Activated naive CD4-positive, alpha-beta T cell treated with Interleukin-2 at 50 U/mL for 16 hours (primary cell): ENCODE measurements at regions not wholly inside any gene's neighbourhood (a gene's known extent, or its start where the extent isn't known, plus 50 kb on each side); places are given as distances from the start of the nearest gene placed in this dataset.

Experiments used
- DNase-seq: peaks from one replicate; pipeline ENCODE4 v3.0.0-alpha.2; 2020

DNA sequence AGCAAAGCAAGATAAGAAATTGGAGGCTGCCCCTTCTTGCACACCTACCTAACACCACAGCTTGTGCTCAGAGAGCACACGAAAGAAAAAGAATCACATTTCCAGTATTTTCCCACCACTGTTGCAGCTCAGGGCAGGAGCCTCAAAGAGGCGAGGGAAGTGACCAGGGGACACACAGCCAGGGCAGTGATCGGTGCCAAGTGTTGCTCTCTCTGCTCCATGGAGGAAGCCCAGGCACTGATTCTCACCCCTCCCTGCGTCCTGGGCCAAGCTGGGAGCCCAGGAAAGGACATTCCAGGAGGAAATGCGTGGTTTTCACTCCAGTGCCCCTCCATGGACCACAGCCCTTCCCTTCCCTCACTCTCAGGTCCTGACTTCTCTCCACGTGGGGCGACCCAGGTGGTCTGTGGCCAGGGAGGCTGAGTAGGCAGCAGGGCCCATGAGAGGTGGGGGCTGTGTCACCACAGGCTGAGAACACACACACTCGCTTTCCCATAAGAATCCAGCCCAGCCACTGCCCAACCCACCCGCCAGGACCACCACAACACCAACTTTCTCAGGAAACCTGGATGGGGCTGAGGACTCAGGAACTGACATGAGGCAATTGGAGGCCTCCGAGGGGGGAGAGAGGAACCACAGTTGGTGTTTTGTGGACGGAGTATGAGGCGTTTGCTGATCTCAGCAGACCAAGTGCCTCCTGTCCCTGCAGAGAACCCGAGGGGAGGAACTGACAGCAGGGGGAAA, 81.7 kb upstream of the MAFB start:
- no peak for DNase-seq

DNA sequence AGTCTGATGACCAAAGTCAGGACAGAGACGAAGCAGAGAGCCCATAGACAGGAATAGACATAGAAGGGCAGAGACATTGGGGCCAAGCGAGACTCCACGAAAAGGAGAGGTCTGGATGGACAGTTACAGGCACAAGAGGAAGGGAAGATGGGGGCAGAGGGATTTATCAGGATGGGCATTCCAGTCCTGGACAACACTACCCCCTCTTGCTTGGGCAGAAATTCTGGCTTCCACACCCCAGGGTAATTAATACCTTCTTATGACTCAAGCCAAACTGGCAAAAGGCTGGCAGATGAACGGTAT, 82.2 kb upstream of the MAFB start:
- DNase-seq, result no peak

DNA sequence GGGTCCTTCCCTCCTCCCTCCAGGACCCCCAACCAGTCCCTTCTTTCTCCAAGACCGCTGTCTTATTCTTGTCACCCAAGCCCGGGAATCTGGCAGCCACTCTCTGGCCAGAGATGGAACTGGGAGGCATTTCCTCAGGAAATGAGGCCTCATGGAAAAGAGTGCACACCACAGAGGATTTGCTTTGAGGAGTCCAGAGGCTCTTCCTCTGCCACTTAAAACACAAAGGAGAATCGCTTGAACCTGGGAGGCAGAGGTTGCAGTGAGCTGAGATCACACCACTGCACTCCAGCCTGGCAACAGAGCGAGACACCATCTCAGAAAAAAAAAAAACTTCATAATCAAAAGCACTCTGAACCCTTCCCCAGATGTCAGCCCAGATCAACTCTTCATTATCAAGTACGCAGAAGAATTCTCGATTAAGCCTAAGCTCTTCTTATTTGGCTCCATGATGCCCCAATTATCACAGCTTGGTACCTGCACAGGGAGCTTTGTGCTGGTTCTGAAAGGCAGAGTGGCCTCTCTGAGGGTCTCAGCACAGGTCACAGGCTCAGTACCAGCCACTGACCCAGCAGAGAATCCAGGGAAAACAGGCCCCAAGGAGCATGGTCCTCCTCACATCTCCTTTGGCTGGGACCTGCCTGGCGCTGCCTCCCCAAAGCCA, 82.9 kb upstream of the MAFB start:
- no peak for DNase-seq

DNA sequence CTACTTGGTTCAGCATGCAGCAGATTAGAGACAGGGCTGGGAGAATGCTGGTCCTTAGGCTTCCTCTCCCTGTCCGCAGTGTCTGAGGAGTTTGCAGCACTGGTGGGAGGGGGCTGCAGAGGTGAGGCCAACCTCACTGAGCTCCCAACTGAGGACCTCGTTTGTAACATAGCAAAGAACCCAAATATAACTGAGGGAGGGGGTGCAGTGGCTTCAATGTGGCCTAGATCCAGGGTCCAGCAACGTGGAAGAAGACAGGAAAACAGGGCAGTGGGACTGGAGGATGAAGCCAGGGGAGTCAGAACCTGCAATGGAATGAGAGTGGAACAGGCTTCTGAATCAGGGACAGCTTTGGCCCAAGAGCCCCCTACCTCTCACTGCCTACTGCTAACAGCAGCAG, 84.3 kb upstream of the MAFB start:
- DNase-seq, result no peak

- DNase-seq, result no peak
Observed at GRCh38 chr20:40774252-40774651, 85.2 kb upstream of the MAFB start.

DNA sequence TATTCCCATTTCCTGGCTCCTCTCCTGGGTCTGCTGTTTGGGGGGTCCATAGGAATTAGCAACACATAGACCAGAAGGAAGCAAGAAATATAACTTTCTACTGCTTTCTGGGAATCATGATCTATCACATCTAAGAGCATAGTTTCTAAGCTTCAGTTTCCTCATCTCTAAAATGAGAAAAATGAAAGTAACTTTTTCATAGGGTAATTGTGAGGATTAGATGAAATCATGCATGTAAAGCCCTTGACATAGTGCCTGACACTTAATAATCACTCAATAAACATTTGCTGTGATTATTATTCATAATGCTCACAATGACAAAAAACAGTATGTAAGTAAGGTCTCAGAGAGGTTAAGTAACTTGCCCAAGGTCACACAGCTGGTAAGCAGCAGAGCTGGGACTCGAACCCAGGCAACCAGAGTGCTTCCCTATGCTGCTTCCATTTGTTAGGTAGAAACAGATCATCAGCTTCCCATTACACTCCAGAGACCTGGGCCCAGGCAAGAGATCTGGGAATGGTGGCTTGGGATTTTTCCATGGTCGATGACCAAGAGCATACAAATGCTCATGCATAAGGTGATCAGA, 86.6 kb upstream of the MAFB start:
- no peak for DNase-seq

DNA sequence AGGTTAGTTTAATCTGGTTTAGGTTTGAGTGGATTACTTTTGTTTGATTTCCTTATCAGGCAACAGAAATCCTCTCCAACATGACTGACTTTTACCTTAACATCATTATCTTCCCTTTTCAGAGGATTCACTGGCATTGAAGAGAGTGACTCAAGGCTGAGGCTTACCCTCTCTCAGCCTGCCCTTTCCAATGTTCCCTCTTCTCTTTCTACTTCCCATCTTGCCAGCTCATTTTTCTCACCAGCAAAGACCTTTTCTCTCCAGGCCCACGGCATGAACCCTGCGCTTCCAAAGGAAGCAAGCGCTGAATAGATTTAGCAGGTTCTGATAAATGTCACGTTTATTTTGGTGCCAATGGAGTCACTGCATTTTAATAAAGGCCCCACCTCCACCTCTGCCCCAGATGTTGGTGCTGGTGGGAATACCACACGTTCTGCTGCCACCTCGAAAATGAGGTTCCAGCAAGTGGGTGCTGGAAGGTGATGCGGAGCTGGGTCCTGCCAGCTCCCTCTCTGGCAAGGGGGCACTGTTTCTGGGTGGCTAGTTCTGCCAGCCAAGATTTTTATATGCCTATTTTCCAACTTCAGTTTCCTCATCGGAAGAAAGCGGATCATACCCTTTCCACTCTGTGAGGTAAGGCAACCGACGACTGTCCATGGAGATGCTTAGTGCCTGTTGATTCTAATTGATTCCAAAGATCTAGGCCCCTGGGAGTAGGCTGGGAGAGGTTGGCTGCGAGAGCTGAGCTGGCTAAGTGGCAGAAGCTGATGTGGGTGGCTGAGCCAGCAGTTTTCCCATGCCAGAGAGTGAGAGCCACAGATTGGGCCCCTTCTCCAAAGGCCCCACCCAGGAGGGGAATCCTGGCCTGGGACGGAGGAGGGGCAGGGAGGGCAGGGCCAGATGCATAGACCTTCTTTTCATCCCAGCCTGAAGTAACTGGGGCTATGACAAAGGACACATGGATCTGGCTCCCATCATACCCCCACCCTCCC, 87.7 kb upstream of the MAFB start:
- no peak for DNase-seq

- DNase-seq, result no peak
Observed at GRCh38 chr20:40777653-40778052, 88.6 kb upstream of the MAFB start.

- DNase-seq, result no peak
Observed at GRCh38 chr20:40778894-40779496, 90.0 kb upstream of the MAFB start.

GRCh38 chr20:40781327-40782042, 92.4 kb upstream of the MAFB start:
- DNase-seq, result no peak

DNA sequence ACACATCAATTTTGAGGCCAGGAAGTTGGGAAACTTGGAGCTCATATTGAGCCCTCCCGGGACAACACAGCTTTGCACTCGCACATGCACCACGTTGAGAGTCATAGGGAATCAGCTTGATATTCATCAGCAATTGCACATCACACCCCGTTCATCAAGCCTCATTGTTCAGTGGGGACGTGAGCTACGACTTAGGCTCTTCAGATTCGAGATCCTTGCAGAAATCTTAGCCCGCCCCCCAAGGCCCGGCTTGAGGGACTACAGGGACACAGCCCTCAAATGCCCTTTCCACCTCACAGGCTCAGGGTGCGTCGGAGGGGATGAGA, 93.0 kb upstream of the MAFB start:
- no peak for DNase-seq

- no peak for DNase-seq
Observed at GRCh38 chr20:40785346-40785745, 96.3 kb upstream of the MAFB start.

- no peak for DNase-seq
Observed at GRCh38 chr20:40786336-40786735, 97.3 kb upstream of the MAFB start.

DNA sequence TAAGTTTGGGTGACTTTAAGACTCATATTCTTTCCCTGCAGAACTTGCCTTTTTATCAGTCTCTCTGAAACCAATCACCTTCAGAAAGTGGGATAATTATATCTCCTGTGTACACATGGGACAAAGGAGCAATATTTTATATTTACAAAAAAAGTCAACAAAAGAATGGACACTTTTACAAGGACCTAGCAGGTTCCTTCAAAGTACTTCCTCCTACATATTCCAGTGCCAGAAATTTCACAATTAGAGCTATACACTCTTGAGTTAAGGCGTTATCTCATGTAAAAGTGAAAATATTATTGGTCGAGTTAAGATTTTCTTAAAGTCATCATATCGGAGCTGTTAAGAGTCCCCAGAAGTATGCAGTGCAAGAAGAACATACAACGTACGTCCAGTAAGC, 98.9 kb upstream of the MAFB start:
- no peak for DNase-seq

GRCh38 chr20:40797425-40797824, 108.4 kb upstream of the MAFB start:
- no peak for DNase-seq

GRCh38 chr20:40798066-40798465, 109.0 kb upstream of the MAFB start:
- no peak for DNase-seq

- DNase-seq, result no peak
Observed at GRCh38 chr20:40802886-40803285, 113.8 kb upstream of the MAFB start.

GRCh38 chr20:40803381-40803780, 114.3 kb upstream of the MAFB start:
- DNase-seq, result no peak

GRCh38 chr20:40805592-40805991, 116.6 kb upstream of the MAFB start:
- no peak for DNase-seq

GRCh38 chr20:40806929-40807820, 118.1 kb upstream of the MAFB start:
- DNase-seq, result no peak

DNA sequence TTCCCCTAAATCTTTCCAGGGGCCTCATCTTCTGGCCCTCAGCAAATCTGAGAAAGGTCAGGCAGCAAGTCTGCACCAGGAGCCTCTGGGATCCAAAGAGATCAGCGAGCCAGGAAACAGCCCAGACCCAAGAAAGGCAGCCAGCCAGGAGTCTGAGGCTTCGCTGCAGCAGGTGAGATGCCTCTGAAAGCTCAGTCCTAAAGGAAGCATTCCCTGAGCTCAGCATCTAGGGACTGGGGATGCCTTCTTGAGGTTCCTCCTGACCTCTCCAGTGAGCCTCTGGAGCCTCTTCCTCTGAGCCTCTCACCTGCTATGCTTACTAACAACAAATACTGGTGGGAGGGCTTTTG, 118.8 kb upstream of the MAFB start:
- no peak for DNase-seq

DNA sequence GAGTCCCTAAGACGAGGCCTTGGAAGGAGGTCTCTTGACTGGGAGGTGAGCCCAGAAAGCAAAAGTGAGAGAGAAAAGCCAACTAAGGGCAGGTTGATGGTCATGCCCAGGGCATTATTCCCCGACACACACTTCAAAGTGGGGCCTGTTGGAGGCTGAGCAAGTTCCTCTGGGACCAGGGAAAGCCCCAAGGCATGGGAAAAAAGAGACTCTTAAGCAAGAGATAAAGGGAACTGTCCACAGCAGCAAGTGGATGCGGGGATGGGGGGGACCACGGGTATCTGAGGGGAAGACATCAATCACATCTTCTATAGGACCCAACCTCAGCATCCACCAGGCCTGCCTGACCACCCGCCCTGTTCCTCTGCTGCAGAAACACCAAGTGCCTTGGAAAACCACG, 119.9 kb upstream of the MAFB start:
- DNase-seq, result no peak
